Stimulated activated CD4-positive, alpha-beta T cell treated with anti-CD3 and anti-CD28 coated beads, Interleukin-1b, Interleukin-23, amount 100 ng/mL, for 4 hours (primary cell): ENCODE measurements at regions not wholly inside any gene's neighbourhood (a gene's known extent, or its start where the extent isn't known, plus 50 kb on each side); places are given as distances from the start of the nearest gene placed in this dataset.
"Not testable (repeated sequence)": the region's sequence is repeated elsewhere in the genome, so short reads cannot be mapped to it uniquely, and the experiment has no call there.

Source experiments
- DNase-seq, 2 donors: peaks; one replicate each; pipeline ENCODE4 v3.0.0-alpha.2; 2020; ENCODE audit warnings: low read depth in 2 of 2

- no peak for DNase-seq
These were observed 1023.6 kb upstream of the HS3ST1 start for GRCh38 chr4:12452291-12452690.

- no peak for DNase-seq
These were observed 1018.8 kb upstream of the HS3ST1 start for GRCh38 chr4:12447451-12447850.

- DNase-seq = no peak
These were observed 1018.0 kb upstream of the HS3ST1 start for GRCh38 chr4:12446657-12447185.

GRCh38 chr4:12446256-12446655 lies 1017.6 kb upstream of the HS3ST1 start:
- no peak for DNase-seq

GRCh38 chr4:12445711-12446235 lies 1017.1 kb upstream of the HS3ST1 start:
- DNase-seq = no peak

- no peak for DNase-seq
These were observed 1011.1 kb upstream of the HS3ST1 start for GRCh38 chr4:12439633-12440305.

- not testable (repeated sequence) for DNase-seq
These were observed 1002.6 kb upstream of the HS3ST1 start for GRCh38 chr4:12431259-12431658.

- DNase-seq = no peak
These were observed 992.7 kb upstream of the HS3ST1 start for GRCh38 chr4:12421364-12421763.

GRCh38 chr4:12416755-12417154 lies 988.1 kb upstream of the HS3ST1 start:
- no peak for DNase-seq

GRCh38 chr4:12414181-12414812 lies 985.6 kb upstream of the HS3ST1 start:
- DNase-seq = no peak

- DNase-seq = no peak
These were observed 982.4 kb upstream of the HS3ST1 start for GRCh38 chr4:12411072-12411471.

GRCh38 chr4:12409507-12410190 lies 981.0 kb upstream of the HS3ST1 start:
- DNase-seq = no peak

GRCh38 chr4:12408364-12408763 lies 979.7 kb upstream of the HS3ST1 start:
- no peak for DNase-seq

- DNase-seq = no peak
These were observed 974.5 kb upstream of the HS3ST1 start for GRCh38 chr4:12403175-12403574.

GRCh38 chr4:12399781-12400180 lies 971.1 kb upstream of the HS3ST1 start:
- no peak for DNase-seq

- DNase-seq = no peak
These were observed 965.1 kb upstream of the HS3ST1 start for GRCh38 chr4:12393631-12394262.

GRCh38 chr4:12389604-12390003 lies 960.9 kb upstream of the HS3ST1 start:
- DNase-seq = no peak

GRCh38 chr4:12382567-12382966 lies 953.9 kb upstream of the HS3ST1 start:
- no peak for DNase-seq

GRCh38 chr4:12379191-12379590 lies 950.5 kb upstream of the HS3ST1 start:
- no peak for DNase-seq

GRCh38 chr4:12375805-12376204 lies 947.1 kb upstream of the HS3ST1 start:
- DNase-seq = no peak

GRCh38 chr4:12365869-12366268 lies 937.2 kb upstream of the HS3ST1 start:
- not testable (repeated sequence) for DNase-seq

- DNase-seq = no peak
These were observed 931.7 kb upstream of the HS3ST1 start for GRCh38 chr4:12360391-12360790.
